ENCODE measurements at regions not wholly inside any gene's neighbourhood (a gene's known extent, or its start where the extent isn't known, plus 50 kb on each side); places are given as distances from the start of the nearest gene placed in this dataset.

DNA sequence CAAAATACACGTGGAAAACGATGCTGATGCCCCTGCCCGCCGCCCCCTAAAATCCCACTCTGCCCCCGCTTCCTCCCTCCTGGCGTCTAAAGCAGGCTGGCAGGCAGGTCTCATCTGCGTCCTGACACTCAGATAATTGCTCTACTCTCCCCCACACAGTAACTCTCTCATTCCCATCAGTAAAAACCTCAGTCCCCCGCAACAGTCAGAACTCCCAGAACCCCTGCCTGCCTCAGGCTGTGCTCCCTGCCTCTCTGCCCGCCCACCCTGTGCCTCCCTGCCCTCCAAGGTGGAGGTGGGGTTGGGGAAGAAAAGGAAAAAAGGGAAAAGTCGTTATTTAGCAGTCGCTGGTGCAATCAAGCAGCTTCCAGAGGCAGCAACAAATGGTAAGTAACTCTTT is 473.7 kb downstream of the EFNB2 start:
- Histone ChIP-seq H3K4me3 (no peak overlapping the region), H3K27ac (no peak overlapping the region), H3K27me3 (no peaks in the 10 kb centered on the region), H3K4me1 (no peaks in the 10 kb centered on the region), H3K36me3 (no peaks in the 10 kb centered on the region), H3K9me3 (no peaks in the 10 kb centered on the region)
- intact Hi-C loops (cut with DNase I), result no loop called here
- ATAC-seq, result no peak
- DNase-seq, result no peak
- TF ChIP-seq, protein P1, sequence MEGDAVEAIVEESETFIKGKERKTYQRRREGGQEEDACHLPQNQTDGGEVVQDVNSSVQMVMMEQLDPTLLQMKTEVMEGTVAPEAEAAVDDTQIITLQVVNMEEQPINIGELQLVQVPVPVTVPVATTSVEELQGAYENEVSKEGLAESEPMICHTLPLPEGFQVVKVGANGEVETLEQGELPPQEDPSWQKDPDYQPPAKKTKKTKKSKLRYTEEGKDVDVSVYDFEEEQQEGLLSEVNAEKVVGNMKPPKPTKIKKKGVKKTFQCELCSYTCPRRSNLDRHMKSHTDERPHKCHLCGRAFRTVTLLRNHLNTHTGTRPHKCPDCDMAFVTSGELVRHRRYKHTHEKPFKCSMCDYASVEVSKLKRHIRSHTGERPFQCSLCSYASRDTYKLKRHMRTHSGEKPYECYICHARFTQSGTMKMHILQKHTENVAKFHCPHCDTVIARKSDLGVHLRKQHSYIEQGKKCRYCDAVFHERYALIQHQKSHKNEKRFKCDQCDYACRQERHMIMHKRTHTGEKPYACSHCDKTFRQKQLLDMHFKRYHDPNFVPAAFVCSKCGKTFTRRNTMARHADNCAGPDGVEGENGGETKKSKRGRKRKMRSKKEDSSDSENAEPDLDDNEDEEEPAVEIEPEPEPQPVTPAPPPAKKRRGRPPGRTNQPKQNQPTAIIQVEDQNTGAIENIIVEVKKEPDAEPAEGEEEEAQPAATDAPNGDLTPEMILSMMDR (IDR thresholded peaks at IDR 0.05), result no peak
- no peak for TF ChIP-seq POLR2A (IDR thresholded peaks at IDR 0.05)
- WGBS (ENCODE audit: insufficient coverage, low coverage, low lambda C conversion rate, missing lambda C conversion rate), result 48% methylated on average over 11 of the region's 11 CpGs

DNA sequence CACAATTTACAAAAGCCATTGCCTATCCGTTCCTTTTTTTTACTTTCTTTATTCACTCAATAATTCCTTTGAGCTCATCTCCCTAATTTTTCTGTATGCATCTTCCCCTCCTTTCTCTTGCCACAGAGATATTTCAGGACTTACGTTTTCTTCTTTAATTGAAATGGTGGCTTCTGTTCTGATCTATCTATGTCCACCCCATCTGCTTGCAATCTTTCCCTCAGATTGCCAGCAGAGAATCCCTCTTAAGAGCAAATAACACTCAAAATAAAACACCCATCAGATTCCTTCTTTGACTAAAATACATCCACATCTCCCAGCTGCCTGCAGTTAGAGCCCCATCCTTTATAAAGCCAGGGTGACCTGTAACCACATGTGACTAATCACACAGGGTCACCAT is 478.6 kb downstream of the EFNB2 start:
- 58% methylated on average over 2 of the region's 2 CpGs for WGBS (ENCODE audit: insufficient coverage, low coverage, low lambda C conversion rate, missing lambda C conversion rate)
- Histone ChIP-seq H3K4me3 (no peak overlapping the region), H3K36me3 (no peaks in the 10 kb centered on the region), H3K9me3 (no peaks in the 10 kb centered on the region), H3K27ac (no peak overlapping the region), H3K27me3 (no peaks in the 10 kb centered on the region), H3K4me1 (no peaks in the 10 kb centered on the region)
- DNase-seq (no peak), ATAC-seq (no peak)
- intact Hi-C loops (cut with DNase I), result no loop called here
- TF ChIP-seq, protein P1 (IDR thresholded peaks at IDR 0.05), result no peak
- no peak for TF ChIP-seq POLR2A (IDR thresholded peaks at IDR 0.05)

DNA sequence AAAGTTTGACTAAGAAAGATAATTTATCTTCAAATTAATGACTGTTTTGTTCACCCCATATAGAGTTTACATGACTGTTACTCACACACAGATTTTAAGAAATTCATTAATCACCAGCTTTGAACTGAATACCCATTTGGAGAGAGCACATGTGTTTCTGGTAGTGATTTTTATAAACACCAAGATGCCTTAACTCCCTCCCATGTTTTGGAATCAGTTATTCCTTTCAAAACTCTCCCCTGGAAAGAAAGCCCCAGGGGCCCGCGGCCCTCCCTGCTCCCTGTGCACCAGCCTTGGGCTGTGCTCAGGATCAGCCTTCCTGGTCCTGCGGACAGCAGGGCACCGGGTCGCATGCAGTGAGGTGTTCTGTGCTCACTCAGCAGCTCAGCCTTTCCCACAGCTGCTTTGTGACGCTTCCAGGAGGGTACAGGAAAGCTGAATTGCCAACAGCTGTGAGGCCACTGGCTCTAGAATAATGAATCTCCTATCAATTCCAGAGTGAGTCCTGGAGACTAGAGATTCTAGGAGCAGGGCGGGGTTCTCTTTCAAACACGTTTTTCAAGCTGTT is 483.2 kb downstream of the EFNB2 start:
- Histone ChIP-seq H3K27me3 (no peaks in the 10 kb centered on the region), H3K4me3 (no peak overlapping the region), H3K4me1 (no peaks in the 10 kb centered on the region), H3K36me3 (no peaks in the 10 kb centered on the region), H3K27ac (no peak overlapping the region), H3K9me3 (no peaks in the 10 kb centered on the region)
- TF ChIP-seq POLR2A (IDR thresholded peaks at IDR 0.05), result no peak
- TF ChIP-seq, protein P1 (IDR thresholded peaks at IDR 0.05), result no peak
- WGBS (ENCODE audit: insufficient coverage, low coverage, low lambda C conversion rate, missing lambda C conversion rate), result 42% methylated on average over 2 of the region's 8 CpGs
- intact Hi-C loops (cut with DNase I), result no loop called here
- ATAC-seq (no peak), DNase-seq (no peak)

DNA sequence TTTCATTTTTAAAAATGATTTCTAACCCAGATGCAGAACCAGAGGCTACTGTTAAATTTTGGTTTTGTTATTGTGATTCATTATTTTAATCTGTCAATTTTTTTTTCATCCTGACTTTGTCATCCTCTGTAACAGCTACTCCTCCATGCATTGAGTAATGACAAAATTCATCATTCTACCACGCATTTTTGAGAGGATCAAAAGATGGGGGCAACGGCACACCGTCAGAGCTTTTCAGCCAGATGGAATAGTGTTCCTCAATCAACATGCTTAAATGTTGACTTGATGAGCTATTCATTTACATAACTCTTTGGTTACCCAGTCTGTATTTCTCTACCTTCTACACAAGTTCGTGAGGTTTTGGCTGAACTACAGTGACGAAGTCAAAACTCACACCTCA is 486.3 kb downstream of the EFNB2 start:
- TF ChIP-seq, protein P1 (IDR thresholded peaks at IDR 0.05), result no peak
- TF ChIP-seq POLR2A (IDR thresholded peaks at IDR 0.05), result no peak
- H3K4me1 ChIP-seq, result no peaks in the 10 kb centered on the region
- WGBS (ENCODE audit: insufficient coverage, low coverage, low lambda C conversion rate, missing lambda C conversion rate), result 60% methylated on average over 5 of the region's 5 CpGs
- H3K9me3 ChIP-seq, result no peaks in the 10 kb centered on the region
- no peaks in the 10 kb centered on the region for H3K36me3 ChIP-seq
- no peak overlapping the region for H3K4me3 ChIP-seq
- no peak for DNase-seq
- intact Hi-C loops (cut with DNase I), result no loop called here
- ATAC-seq, result no peak
- no peak overlapping the region for H3K27ac ChIP-seq
- no peaks in the 10 kb centered on the region for H3K27me3 ChIP-seq

DNA sequence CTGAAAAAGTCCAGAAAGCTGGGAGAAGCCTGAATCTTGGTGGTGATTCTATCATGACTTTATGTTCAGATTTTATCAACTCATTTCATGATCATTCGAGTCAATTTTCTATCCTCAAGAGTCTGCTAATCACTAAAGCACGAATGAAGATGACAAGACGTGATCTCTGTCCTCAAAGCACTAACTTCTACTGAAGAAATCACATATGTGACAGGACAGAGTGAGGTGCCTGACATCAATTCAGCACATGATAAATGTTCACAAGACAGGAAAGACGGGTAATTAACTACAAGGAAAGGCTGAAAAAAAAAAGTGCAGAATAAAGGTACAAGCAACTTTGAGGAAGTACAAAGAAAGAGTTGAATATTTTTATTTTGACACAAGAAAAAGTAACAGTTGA is 487.1 kb downstream of the EFNB2 start:
- no peak overlapping the region for H3K4me3 ChIP-seq
- intact Hi-C loops (cut with DNase I), result no loop called here
- no peaks in the 10 kb centered on the region for H3K27me3 ChIP-seq
- H3K9me3 ChIP-seq, result no peaks in the 10 kb centered on the region
- DNase-seq, result no peak
- TF ChIP-seq, protein P1 (IDR thresholded peaks at IDR 0.05), result no peak
- no peak for TF ChIP-seq POLR2A (IDR thresholded peaks at IDR 0.05)
- H3K36me3 ChIP-seq, result no peaks in the 10 kb centered on the region
- no peak for ATAC-seq
- no peaks in the 10 kb centered on the region for H3K4me1 ChIP-seq
- 33% methylated on average over 4 of the region's 4 CpGs for WGBS (ENCODE audit: insufficient coverage, low coverage, low lambda C conversion rate, missing lambda C conversion rate)
- H3K27ac ChIP-seq, result no peak overlapping the region

Data from right lobe of liver (tissue), 6 donors.